ENCODE measurements at regions not wholly inside any gene's neighbourhood (a gene's known extent, or its start where the extent isn't known, plus 50 kb on each side); places are given as distances from the start of the nearest gene placed in this dataset.
A peak's percentile ranks its signal among the peaks of the same experiment; 100 is the strongest.

GRCh38 chr3:44041726-44042125 lies 200.0 kb upstream of the TOPAZ1 start (continued):
- TF ChIP-seq RELB (IDR thresholded peaks at IDR 0.05; ENCODE audit: low read depth), result 0 out of 2 replicates have a peak, but pooled peaks have one; percentile 16
- TF ChIP-seq EP300 (IDR thresholded peaks at IDR 0.05; ENCODE audit: borderline replicate concordance in 1 of 2, control insufficient read depth in 1 of 2, low read depth in 2 of 2, low read length in 2 of 2), result peak; percentile 10 to 43; a peak in 2 of 4 replicates
- TF ChIP-seq, protein P1, sequence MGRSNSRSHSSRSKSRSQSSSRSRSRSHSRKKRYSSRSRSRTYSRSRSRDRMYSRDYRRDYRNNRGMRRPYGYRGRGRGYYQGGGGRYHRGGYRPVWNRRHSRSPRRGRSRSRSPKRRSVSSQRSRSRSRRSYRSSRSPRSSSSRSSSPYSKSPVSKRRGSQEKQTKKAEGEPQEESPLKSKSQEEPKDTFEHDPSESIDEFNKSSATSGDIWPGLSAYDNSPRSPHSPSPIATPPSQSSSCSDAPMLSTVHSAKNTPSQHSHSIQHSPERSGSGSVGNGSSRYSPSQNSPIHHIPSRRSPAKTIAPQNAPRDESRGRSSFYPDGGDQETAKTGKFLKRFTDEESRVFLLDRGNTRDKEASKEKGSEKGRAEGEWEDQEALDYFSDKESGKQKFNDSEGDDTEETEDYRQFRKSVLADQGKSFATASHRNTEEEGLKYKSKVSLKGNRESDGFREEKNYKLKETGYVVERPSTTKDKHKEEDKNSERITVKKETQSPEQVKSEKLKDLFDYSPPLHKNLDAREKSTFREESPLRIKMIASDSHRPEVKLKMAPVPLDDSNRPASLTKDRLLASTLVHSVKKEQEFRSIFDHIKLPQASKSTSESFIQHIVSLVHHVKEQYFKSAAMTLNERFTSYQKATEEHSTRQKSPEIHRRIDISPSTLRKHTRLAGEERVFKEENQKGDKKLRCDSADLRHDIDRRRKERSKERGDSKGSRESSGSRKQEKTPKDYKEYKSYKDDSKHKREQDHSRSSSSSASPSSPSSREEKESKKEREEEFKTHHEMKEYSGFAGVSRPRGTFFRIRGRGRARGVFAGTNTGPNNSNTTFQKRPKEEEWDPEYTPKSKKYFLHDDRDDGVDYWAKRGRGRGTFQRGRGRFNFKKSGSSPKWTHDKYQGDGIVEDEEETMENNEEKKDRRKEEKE (IDR thresholded peaks at IDR 0.05), result no peak
- TF ChIP-seq IKZF2 (IDR thresholded peaks at IDR 0.05), result peak; percentile 40 to 44; a peak in 3 of 4 replicates
- TF ChIP-seq, protein P2, sequence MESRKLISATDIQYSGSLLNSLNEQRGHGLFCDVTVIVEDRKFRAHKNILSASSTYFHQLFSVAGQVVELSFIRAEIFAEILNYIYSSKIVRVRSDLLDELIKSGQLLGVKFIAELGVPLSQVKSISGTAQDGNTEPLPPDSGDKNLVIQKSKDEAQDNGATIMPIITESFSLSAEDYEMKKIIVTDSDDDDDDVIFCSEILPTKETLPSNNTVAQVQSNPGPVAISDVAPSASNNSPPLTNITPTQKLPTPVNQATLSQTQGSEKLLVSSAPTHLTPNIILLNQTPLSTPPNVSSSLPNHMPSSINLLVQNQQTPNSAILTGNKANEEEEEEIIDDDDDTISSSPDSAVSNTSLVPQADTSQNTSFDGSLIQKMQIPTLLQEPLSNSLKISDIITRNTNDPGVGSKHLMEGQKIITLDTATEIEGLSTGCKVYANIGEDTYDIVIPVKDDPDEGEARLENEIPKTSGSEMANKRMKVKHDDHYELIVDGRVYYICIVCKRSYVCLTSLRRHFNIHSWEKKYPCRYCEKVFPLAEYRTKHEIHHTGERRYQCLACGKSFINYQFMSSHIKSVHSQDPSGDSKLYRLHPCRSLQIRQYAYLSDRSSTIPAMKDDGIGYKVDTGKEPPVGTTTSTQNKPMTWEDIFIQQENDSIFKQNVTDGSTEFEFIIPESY (IDR thresholded peaks at IDR 0.05), result no peak
- TF ChIP-seq, protein P3, sequence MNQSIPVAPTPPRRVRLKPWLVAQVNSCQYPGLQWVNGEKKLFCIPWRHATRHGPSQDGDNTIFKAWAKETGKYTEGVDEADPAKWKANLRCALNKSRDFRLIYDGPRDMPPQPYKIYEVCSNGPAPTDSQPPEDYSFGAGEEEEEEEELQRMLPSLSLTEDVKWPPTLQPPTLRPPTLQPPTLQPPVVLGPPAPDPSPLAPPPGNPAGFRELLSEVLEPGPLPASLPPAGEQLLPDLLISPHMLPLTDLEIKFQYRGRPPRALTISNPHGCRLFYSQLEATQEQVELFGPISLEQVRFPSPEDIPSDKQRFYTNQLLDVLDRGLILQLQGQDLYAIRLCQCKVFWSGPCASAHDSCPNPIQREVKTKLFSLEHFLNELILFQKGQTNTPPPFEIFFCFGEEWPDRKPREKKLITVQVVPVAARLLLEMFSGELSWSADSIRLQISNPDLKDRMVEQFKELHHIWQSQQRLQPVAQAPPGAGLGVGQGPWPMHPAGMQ (IDR thresholded peaks at IDR 0.05; ENCODE audit: borderline replicate concordance), result no peak
- TF ChIP-seq RUNX3 (IDR thresholded peaks at IDR 0.05; ENCODE audit: low read length), result peak; percentile 86
- 0 out of 2 replicates have a peak, but pooled peaks have one; percentile 21 for TF ChIP-seq MTA2 (IDR thresholded peaks at IDR 0.05; ENCODE audit: low read depth)
- peak; percentile 38; the same call in 1 of the 2 replicates for TF ChIP-seq SPI1 (IDR thresholded peaks at IDR 0.05; ENCODE audit: borderline replicate concordance, insufficient read depth, low read depth, low read length)
